HUES48 (cell line): ENCODE measurements at regions not wholly inside any gene's neighbourhood (a gene's known extent, or its start where the extent isn't known, plus 50 kb on each side); places are given as distances from the start of the nearest gene placed in this dataset.
"Not testable (repeated sequence)": the region's sequence is repeated elsewhere in the genome, so short reads cannot be mapped to it uniquely, and the experiment has no call there.

Experiments used
- H3K27ac ChIP-seq: one replicate; pipeline ENCODE4 v1.7.0; 2013; ENCODE audit warnings: low read depth, low read length, inconsistent platforms
- H3K27me3 ChIP-seq: 2 replicates; pipeline ENCODE4 v1.6.1; 2013; ENCODE audit warnings: mild to moderate bottlenecking, low read length; ENCODE audit not compliant: control insufficient read depth, insufficient read depth
- H3K36me3 ChIP-seq: 2 replicates; pipeline ENCODE4 v1.6.1; 2013; ENCODE audit warnings: low read length; ENCODE audit not compliant: control insufficient read depth, insufficient read depth
- H3K4me1 ChIP-seq: 2 replicates; pipeline ENCODE4 v1.6.1; 2013; ENCODE audit warnings: mild to moderate bottlenecking, low read length; ENCODE audit not compliant: control insufficient read depth, insufficient read depth
- H3K4me3 ChIP-seq: 2 replicates; pipeline ENCODE4 v1.5.1; 2013; ENCODE audit warnings: mild to moderate bottlenecking, low read depth, low read length
- H3K9ac ChIP-seq: 2 replicates; pipeline ENCODE4 v1.6.1; 2013; ENCODE audit warnings: mild to moderate bottlenecking, low read depth, low read length, moderate library complexity
- H3K9me3 ChIP-seq: 2 replicates; pipeline ENCODE4 v1.6.1; 2013; ENCODE audit warnings: low read length; ENCODE audit not compliant: control insufficient read depth, insufficient read depth

DNA sequence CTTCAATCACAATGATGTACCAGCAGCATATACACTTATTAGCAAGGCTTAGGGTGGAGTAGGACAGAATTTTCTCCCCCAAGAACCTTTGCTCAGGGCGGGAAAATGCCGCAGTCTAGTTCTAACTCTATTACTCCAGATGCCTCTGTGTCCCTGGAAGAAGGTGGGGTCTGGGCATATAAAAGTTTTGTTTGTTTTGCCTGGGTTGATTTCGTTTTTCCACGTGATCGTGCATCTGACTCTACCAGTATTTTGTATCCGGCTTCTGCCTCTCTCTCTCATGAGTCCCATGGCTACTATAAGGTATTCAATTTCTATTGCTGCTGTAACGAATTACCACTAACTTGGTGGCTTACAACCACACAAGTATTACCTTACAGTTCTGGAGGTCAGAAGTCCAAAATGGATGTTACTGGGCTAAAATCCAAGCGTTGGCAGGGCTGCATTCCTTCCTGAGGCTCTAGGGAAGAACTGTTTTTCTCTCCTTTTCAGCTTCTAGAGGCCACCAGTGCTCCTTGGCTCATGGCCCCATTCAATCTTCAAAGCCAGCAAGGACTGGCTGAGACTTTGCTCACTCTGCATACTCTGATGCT is 181.2 kb upstream of the PRSS58 start:
- Histone ChIP-seq H3K27ac (no peak overlapping the region), H3K4me1 (peaks cover 19% of the 10 kb centered on the region), H3K27me3 (no peaks in the 10 kb centered on the region), H3K9me3 (no peaks in the 10 kb centered on the region), H3K4me3 (no peak overlapping the region), H3K9ac (no peak overlapping the region), H3K36me3 (no peaks in the 10 kb centered on the region)

DNA sequence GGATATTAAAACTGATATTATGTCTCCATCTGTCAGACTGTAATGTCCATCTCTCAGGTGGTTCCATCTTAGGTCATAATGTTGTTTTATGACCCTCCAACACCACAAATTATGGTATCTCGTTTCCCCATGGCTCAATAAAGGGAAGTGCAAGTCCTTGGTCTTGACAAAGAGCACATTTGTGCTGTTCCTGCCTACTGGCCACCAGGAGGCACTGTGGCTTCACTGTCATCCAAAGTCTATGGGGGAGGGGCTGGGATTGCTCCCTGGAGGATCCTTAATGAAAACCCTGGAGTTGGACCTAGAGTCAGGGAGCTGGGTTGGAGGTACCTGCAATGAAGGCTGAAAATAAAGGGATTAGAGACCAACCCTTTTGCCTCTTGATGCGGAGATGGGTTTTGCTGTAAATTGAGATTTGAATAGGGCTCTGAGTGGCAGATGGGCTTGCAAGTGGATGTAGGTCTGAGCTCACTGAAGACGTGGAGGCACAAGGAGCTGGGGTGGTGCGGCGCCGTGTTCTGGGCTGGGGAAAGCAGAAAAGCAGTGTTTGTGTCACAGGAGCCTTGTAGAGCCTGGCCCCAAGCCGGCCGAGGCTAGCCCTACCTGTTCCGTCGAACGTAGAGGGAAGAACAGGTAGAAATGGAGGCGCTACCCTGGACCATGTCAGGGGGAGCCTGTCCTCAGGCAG is 180.5 kb upstream of the PRSS58 start:
- Histone ChIP-seq H3K36me3 (no peaks in the 10 kb centered on the region), H3K9me3 (no peaks in the 10 kb centered on the region), H3K27ac (no peak overlapping the region), H3K4me3 (no peak overlapping the region), H3K9ac (no peak overlapping the region), H3K27me3 (no peaks in the 10 kb centered on the region), H3K4me1 (peaks cover 19% of the 10 kb centered on the region)

DNA sequence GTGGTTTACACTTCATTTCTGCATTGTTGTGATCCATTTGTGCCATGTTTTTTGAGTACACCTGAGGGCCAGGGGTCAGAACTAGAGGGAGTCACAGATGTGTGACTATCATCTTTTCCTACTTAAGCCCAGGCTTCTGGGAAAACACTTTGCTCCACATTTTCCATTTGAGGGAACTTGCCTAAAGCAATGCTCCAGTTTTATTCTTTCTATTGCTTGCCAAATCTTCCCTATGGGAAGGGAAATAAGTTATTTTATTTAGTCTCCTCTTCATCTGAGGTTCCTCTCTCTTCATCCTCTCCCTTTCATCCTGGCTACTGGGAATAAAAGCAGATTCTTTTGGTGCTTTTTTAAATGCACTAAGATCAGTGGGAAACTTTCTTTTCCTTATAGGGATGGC is 179.9 kb upstream of the PRSS58 start:
- H3K4me1 ChIP-seq, result peaks cover 19% of the 10 kb centered on the region
- H3K4me3 ChIP-seq, result no peak overlapping the region
- no peaks in the 10 kb centered on the region for H3K27me3 ChIP-seq
- no peak overlapping the region for H3K27ac ChIP-seq
- H3K36me3 ChIP-seq, result no peaks in the 10 kb centered on the region
- H3K9me3 ChIP-seq, result no peaks in the 10 kb centered on the region
- no peak overlapping the region for H3K9ac ChIP-seq

DNA sequence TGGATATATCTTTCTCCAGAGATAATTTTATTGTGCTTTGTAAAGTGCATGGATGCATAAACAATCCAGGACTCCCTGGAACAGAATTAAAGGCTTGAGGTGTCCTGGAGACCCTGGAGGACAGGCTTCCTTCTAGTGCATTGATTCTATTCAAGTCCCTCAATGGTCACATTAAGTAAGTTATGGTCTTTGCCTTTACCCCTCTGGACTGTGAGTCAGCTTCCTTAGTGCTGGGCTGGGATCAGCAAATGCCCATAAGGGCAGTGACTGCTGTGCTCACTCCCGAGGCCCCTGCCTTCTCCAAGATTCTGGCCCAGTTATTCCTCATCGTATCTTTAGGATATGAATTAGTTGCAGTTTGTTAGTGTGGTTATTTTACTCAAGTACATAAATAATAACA is 178.7 kb upstream of the PRSS58 start:
- Histone ChIP-seq H3K36me3 (no peaks in the 10 kb centered on the region), H3K27me3 (no peaks in the 10 kb centered on the region), H3K4me1 (peaks cover 17% of the 10 kb centered on the region), H3K9me3 (no peaks in the 10 kb centered on the region), H3K4me3 (no peak overlapping the region), H3K9ac (no peak overlapping the region), H3K27ac (no peak overlapping the region)

DNA sequence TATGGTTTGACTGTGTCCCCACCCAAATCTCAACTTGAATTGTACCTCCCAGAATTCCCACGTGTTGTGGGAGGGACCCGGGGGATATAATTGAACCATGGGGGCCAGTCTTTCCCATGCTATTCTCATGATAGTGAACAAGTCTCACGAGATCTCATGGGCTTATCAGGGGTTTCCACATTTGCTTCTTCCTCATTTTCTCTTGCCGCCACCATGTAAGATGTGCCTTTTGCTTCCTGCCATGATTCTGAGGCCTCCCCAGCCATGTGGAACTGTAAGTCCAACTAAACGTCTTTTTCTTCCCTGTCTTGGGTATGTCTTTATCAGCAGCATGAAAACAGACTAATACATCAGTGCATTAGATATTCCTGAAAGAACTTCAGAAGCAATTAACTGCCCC is 177.7 kb upstream of the PRSS58 start:
- not testable (repeated sequence) for H3K27ac ChIP-seq

DNA sequence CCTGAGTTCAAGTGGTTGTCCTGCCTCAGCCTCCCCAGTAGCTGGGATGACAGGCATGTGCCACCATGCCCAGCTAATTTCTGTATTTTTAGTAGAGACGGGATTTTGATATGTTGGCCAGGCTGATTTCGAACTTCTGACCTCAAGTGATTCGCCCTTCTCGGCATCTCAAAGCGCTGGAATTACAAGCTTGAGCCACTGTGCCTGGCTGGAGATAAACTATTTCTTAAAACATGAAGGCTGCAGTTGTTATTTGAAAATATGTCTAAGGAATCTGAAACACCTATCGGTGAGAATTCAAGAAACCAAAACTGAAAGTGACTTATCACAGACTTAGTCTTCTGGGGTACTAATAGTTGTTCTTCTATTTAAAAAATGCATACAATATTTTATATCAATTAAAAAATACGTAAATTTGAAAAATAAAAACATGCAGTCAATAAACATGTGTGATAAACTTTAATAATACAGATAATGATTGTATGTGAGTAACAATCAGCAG is 176.9 kb upstream of the PRSS58 start:
- H3K27ac ChIP-seq, result no peak overlapping the region
- H3K9me3 ChIP-seq, result no peaks in the 10 kb centered on the region
- 0 out of 2 replicates have a peak, but pooled peaks cover 3% of the 10 kb centered on the region for H3K4me1 ChIP-seq
- no peaks in the 10 kb centered on the region for H3K36me3 ChIP-seq
- H3K27me3 ChIP-seq, result no peaks in the 10 kb centered on the region
- H3K4me3 ChIP-seq, result no peak overlapping the region
- no peak overlapping the region for H3K9ac ChIP-seq

More for the DNA sequence above, 177.7 kb upstream of the PRSS58 start:
- H3K4me3 ChIP-seq, H3K9me3 ChIP-seq, H3K36me3 ChIP-seq, H3K9ac ChIP-seq, H3K27me3 ChIP-seq, H3K4me1 ChIP-seq: not testable (repeated sequence)

DNA sequence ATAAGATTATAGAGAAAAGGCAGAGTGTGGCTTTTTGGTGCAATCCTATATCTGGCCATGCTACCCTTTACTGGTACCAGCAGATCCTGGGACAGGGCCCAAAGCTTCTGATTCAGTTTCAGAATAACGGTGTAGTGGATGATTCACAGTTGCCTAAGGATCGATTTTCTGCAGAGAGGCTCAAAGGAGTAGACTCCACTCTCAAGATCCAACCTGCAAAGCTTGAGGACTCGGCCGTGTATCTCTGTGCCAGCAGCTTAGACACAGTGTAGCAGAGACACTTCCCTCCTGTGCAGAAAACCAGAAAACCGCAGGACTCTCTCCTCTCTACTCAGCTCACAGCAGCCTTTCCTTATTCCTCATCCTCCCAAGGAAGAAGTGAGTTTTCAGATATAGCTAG is 176.3 kb upstream of the PRSS58 start:
- not testable (repeated sequence) for H3K27me3 ChIP-seq, H3K36me3 ChIP-seq, H3K9ac ChIP-seq, H3K27ac ChIP-seq, H3K4me3 ChIP-seq, H3K9me3 ChIP-seq, H3K4me1 ChIP-seq

DNA sequence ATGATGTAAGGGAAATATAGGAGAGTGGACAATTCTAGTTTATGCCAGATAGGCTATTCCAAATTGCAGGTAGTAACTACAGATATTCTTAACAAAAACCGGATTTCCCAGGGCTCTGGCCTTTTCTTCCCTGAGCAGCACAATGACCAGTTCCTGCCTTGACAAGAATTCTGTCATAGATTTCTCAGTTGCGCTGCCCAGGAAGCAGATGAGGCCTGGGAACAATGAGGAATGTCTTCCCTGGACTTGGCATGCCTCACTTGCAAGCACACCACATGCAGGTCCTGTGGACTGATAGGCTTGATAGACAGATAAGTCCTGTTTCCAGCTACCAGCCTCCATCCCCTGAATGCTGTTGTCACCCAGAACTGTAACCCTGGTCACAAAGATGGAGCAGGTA is 174.5 kb upstream of the PRSS58 start:
- Histone ChIP-seq H3K9me3 (no peaks in the 10 kb centered on the region), H3K4me3 (no peak overlapping the region), H3K4me1 (no peaks in the 10 kb centered on the region), H3K36me3 (no peaks in the 10 kb centered on the region), H3K27ac (no peak overlapping the region), H3K9ac (no peak overlapping the region), H3K27me3 (no peaks in the 10 kb centered on the region)

DNA sequence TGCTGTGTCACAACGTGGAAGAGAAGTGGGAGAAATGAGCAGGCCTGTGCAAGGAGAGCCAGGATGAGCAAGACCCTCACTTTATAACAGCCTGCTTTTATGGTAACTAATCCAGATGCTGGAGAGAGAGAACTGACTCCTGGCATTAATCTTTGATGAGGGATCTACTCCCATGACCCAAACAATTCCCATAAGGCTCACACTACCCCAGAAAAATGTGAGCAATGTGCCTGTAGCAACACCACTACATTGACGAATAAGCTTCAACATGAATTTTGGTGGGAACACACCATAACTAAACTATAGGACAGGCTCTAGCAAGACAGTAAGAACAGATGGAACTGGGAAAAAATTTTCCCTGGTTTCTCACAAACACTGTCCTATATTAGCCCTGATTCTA is 173.6 kb upstream of the PRSS58 start:
- no peaks in the 10 kb centered on the region for H3K27me3 ChIP-seq
- no peaks in the 10 kb centered on the region for H3K4me1 ChIP-seq
- H3K27ac ChIP-seq, result no peak overlapping the region
- H3K9ac ChIP-seq, result no peak overlapping the region
- H3K4me3 ChIP-seq, result no peak overlapping the region
- H3K36me3 ChIP-seq, result no peaks in the 10 kb centered on the region
- H3K9me3 ChIP-seq, result no peaks in the 10 kb centered on the region

DNA sequence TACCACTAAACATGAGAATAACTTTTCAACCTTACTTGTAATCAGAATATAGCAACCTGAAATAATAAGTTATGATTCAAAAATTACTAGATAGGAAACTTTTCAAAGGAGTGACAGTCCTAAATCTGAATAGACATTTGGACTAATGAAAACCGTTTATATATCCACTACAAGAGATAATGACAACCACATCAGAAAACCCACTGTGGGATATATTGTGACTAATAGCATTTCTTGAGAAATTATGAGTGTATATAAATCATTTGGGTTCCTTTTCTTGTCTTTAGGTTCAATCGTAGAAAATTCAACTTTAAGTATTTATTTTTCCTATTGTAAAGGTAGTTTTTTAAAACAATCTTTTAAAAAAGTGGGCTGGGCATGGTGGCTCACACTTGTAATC is 170.2 kb upstream of the PRSS58 start:
- no peaks in the 10 kb centered on the region for H3K9me3 ChIP-seq
- no peaks in the 10 kb centered on the region for H3K27me3 ChIP-seq
- no peaks in the 10 kb centered on the region for H3K36me3 ChIP-seq
- H3K9ac ChIP-seq, result no peak overlapping the region
- no peak overlapping the region for H3K27ac ChIP-seq
- no peak overlapping the region for H3K4me3 ChIP-seq
- no peaks in the 10 kb centered on the region for H3K4me1 ChIP-seq

DNA sequence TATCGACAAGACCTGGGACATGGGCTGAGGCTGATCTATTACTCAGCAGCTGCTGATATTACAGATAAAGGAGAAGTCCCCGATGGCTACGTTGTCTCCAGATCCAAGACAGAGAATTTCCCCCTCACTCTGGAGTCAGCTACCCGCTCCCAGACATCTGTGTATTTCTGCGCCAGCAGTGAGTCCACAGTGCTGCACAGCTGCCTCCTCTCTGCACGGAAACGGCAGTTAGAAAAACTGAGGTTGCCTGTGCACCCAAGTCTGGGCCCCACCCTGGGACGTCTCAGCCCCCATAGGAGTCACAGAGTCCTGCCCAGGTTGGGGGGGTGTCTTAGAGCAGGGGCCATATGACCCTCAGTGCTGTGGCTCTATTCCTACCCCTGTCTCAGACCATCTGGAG is 167.4 kb upstream of the PRSS58 start:
- Histone ChIP-seq H3K9me3 (no peaks in the 10 kb centered on the region), H3K36me3 (no peaks in the 10 kb centered on the region), H3K9ac (no peak overlapping the region), H3K27ac (no peak overlapping the region), H3K27me3 (no peaks in the 10 kb centered on the region), H3K4me3 (no peak overlapping the region), H3K4me1 (no peaks in the 10 kb centered on the region)
